ENCODE measurements at regions not wholly inside any gene's neighbourhood (a gene's known extent, or its start where the extent isn't known, plus 50 kb on each side); places are given as distances from the start of the nearest gene placed in this dataset.

DNA sequence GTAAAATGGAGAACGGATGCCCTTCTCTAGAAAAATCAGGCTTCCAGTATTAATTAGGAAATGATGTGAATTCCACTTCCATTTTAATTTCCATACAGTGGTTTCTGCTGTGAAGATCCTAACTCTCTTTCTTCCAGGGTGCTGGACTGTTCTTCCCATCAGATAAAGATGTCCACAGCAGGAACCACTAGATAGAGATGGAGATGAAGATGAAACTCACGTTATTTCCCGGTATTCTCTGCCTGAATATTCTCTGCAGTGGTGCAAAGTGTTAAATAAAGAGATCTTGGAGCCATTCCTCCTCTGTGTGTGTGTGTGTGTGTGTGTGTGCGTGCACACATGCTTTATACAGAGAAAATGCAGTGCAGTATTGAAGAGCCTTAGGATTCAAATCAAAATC, 727.5 kb downstream of the KCNJ2 start:
- H3K4me1 ChIP-seq (replicated peaks) = no peaks in the 10 kb centered on the region
- H3K27me3 ChIP-seq (replicated peaks; ENCODE audit: insufficient read depth) = no peaks in the 10 kb centered on the region

DNA sequence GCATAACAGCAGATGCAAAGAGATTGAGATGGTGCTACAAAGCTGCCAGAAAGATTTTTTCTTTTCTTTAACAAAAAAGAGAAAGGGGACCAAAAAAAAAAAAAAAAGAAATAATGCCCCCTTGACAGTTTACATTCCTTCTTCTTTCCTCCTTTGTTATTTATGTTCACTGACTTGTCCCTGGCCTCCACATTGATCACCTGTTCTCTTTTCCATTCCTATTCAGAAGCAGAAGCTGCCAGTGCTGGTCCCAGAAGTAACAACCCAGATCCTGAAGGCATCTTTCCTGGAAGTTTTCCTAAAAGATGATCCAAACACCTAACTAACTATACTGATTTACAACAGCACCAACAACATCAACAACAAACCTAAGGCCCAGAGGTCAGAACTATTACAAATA, 728.1 kb downstream of the KCNJ2 start:
- no peaks in the 10 kb centered on the region for H3K27me3 ChIP-seq (replicated peaks; ENCODE audit: insufficient read depth)
- no peaks in the 10 kb centered on the region for H3K4me1 ChIP-seq (replicated peaks)
- no peak overlapping the region for H3K4me3 ChIP-seq
- intact Hi-C loops (cut with DNase I) = no loop called here
- no peaks in the 10 kb centered on the region for H3K9me3 ChIP-seq
- no peak for DNase-seq (ENCODE audit: low spot score)
- TF ChIP-seq POLR2A (IDR thresholded peaks at IDR 0.05) (no peak), POLR2AphosphoS5 (IDR thresholded peaks at IDR 0.05) (no peak)
- TF ChIP-seq, protein P1, sequence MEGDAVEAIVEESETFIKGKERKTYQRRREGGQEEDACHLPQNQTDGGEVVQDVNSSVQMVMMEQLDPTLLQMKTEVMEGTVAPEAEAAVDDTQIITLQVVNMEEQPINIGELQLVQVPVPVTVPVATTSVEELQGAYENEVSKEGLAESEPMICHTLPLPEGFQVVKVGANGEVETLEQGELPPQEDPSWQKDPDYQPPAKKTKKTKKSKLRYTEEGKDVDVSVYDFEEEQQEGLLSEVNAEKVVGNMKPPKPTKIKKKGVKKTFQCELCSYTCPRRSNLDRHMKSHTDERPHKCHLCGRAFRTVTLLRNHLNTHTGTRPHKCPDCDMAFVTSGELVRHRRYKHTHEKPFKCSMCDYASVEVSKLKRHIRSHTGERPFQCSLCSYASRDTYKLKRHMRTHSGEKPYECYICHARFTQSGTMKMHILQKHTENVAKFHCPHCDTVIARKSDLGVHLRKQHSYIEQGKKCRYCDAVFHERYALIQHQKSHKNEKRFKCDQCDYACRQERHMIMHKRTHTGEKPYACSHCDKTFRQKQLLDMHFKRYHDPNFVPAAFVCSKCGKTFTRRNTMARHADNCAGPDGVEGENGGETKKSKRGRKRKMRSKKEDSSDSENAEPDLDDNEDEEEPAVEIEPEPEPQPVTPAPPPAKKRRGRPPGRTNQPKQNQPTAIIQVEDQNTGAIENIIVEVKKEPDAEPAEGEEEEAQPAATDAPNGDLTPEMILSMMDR (IDR thresholded peaks at IDR 0.05) = no peak
- H3K27ac ChIP-seq = no peak overlapping the region
- H3K36me3 ChIP-seq = no peaks in the 10 kb centered on the region

More for the DNA sequence above, 727.5 kb downstream of the KCNJ2 start:
- H3K36me3 ChIP-seq = no peaks in the 10 kb centered on the region
- TF ChIP-seq POLR2AphosphoS5 (IDR thresholded peaks at IDR 0.05) = no peak
- no peak for DNase-seq (ENCODE audit: low spot score)
- 69% methylated on average over 4 of the region's 4 CpGs for WGBS
- no peak overlapping the region for H3K4me3 ChIP-seq
- intact Hi-C loops (cut with DNase I) = no loop called here
- H3K9me3 ChIP-seq = no peaks in the 10 kb centered on the region
- no peak overlapping the region for H3K27ac ChIP-seq

DNA sequence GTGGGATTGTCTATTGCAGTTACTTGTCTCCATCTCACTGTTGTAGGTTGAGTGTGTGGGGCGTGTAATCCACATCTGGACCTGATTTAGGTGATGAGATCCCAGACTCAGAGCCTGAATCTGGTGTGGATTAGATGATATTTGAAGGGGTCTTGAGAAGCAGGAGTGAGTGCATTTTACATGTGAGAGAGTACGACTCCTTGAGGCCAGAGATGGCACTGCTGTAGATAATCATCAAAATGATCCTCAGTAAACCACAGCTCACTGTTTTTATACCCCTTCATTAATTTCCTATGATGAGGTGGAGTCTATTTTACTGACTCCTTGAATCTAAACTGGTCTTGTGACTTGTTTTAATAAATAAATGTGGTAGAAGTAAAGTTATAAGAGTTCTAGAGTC, 732.5 kb downstream of the KCNJ2 start:
- H3K27me3 ChIP-seq (replicated peaks; ENCODE audit: insufficient read depth) = no peaks in the 10 kb centered on the region
- intact Hi-C loops (cut with DNase I) = no loop called here
- WGBS = 81% methylated on average over 2 of the region's 2 CpGs
- H3K4me3 ChIP-seq = no peak overlapping the region
- no peak for DNase-seq (ENCODE audit: low spot score)
- no peak overlapping the region for H3K27ac ChIP-seq
- TF ChIP-seq, protein P1 (IDR thresholded peaks at IDR 0.05) = no peak
- TF ChIP-seq POLR2AphosphoS5 (IDR thresholded peaks at IDR 0.05) = no peak
- no peaks in the 10 kb centered on the region for H3K9me3 ChIP-seq
- H3K36me3 ChIP-seq = no peaks in the 10 kb centered on the region
- H3K4me1 ChIP-seq (replicated peaks) = no peaks in the 10 kb centered on the region

DNA sequence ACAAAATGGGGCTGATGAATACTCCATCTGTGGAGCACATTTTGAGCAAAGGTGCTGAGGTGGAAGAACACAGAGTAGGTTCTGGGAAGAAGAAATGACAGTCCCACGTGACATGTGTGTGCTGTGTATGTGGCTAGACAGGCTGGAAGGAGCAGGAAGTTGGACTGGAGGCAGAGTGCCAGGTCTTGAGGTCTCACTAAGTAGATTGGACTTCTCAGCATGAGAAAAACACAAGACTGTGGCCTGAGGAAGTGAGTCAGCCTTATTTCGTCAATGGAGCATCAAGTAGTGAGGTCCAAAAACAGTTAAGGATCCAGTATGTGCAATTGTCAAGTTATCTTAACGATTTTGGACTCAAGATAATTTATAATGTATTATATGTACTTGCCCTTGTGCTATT, 736.5 kb downstream of the KCNJ2 start:
- DNase-seq (ENCODE audit: low spot score) = no peak
- no peak overlapping the region for H3K27ac ChIP-seq
- no peaks in the 10 kb centered on the region for H3K9me3 ChIP-seq
- no peaks in the 10 kb centered on the region for H3K27me3 ChIP-seq (replicated peaks; ENCODE audit: insufficient read depth)
- H3K36me3 ChIP-seq = no peaks in the 10 kb centered on the region
- no peak overlapping the region for H3K4me3 ChIP-seq
- TF ChIP-seq POLR2A (IDR thresholded peaks at IDR 0.05) = no peak
- TF ChIP-seq, protein P1 (IDR thresholded peaks at IDR 0.05) = no peak
- WGBS = 55% methylated on average over 3 of the region's 3 CpGs
- intact Hi-C loops (cut with DNase I) = no loop called here
- no peaks in the 10 kb centered on the region for H3K4me1 ChIP-seq (replicated peaks)

- TF ChIP-seq, protein P1 (IDR thresholded peaks at IDR 0.05) = no peak
- no peak for TF ChIP-seq POLR2AphosphoS5 (IDR thresholded peaks at IDR 0.05)
- TF ChIP-seq POLR2A (IDR thresholded peaks at IDR 0.05) = no peak
- no peak for DNase-seq (ENCODE audit: low spot score)
These were observed 737.5 kb downstream of the KCNJ2 start for GRCh38 chr17:70906808-70907207.

More at GRCh38 chr17:70906808-70907207, 737.5 kb downstream of the KCNJ2 start:
- Histone ChIP-seq H3K27me3 (replicated peaks; ENCODE audit: insufficient read depth) (no peaks in the 10 kb centered on the region), H3K9me3 (no peaks in the 10 kb centered on the region), H3K4me3 (no peak overlapping the region), H3K27ac (no peak overlapping the region), H3K4me1 (replicated peaks) (no peaks in the 10 kb centered on the region), H3K36me3 (no peaks in the 10 kb centered on the region)
- 25% methylated on average over 2 of the region's 2 CpGs for WGBS
- intact Hi-C loops (cut with DNase I) = no loop called here
